HepG2 (cell line): ENCODE measurements at regions not wholly inside any gene's neighbourhood (a gene's known extent, or its start where the extent isn't known, plus 50 kb on each side); places are given as distances from the start of the nearest gene placed in this dataset.

Experiments
- KLF9 ChIP-seq: IDR thresholded peaks from 2 replicates; pipeline ENCODE4 v1.6.1; 2016; ENCODE audit warnings: low read depth
- MAFK ChIP-seq, 2 experiments: IDR thresholded peaks in 1 of 2; conservative IDR thresholded peaks in 1 of 2; 2 replicates each; pipeline ENCODE4 v1.6.1; 2011; ENCODE audit warnings: improper control_type of control experiment in 2 of 2, low read length in 2 of 2
- SMAD1 ChIP-seq: sonication (generic); formaldehyde crosslinking; IDR thresholded peaks from 2 replicates; pipeline ENCODE4 v1.4.0; 2020; ENCODE audit warnings: missing genetic modification reagents, low read depth, mild to moderate bottlenecking, borderline replicate concordance
- TAF1 ChIP-seq: sonication (generic); formaldehyde crosslinking; IDR thresholded peaks from 2 replicates; pipeline ENCODE4 v1.4.0; 2020; ENCODE audit warnings: missing genetic modification reagents
- ZMAT5 ChIP-seq: sonication (generic); formaldehyde crosslinking; IDR thresholded peaks from 2 replicates; pipeline ENCODE4 v1.5.0; 2020; ENCODE audit warnings: mild to moderate bottlenecking, low read depth, missing genetic modification reagents, borderline replicate concordance
- ZNF362 ChIP-seq: sonication (generic); formaldehyde crosslinking; IDR thresholded peaks from 2 replicates; pipeline ENCODE4 v1.4.0; 2020; ENCODE audit warnings: missing genetic modification reagents, mild to moderate bottlenecking, borderline replicate concordance

GRCh38 chr16:72679856-72680255, 368.1 kb downstream of the ZFHX3 start:
- TF ChIP-seq MAFK (conservative IDR thresholded peaks at IDR 0.05 in 1 of 2, IDR thresholded peaks at IDR 0.05 in 1 of 2; ENCODE audit: low read length in 2 of 2) (no peak), ZMAT5 (CRISPR knock-in tag) (no peak), KLF9 (no peak), TAF1 (CRISPR knock-in tag) (no peak), ZNF362 (CRISPR knock-in tag) (no peak), SMAD1 (CRISPR knock-in tag) (no peak)
